ENCODE measurements at regions not wholly inside any gene's neighbourhood (a gene's known extent, or its start where the extent isn't known, plus 50 kb on each side); places are given as distances from the start of the nearest gene placed in this dataset.

GRCh38 chr1:68623700-68624099 lies 126.8 kb upstream of the DEPDC1 start:
- CTCF ChIA-PET: no interaction called here
- BruUV-seq (replicated peaks): no TSS peak
- H3K4me3 ChIP-seq (ENCODE audit: low read depth, low read length): no peak overlapping the region
- no peaks in the 10 kb centered on the region for H3K27me3 ChIP-seq (replicated peaks; ENCODE audit: control insufficient read depth, insufficient read depth, low read length)
- Mint-ChIP-seq H3K36me3 (ENCODE audit: insufficient read depth, unreplicated experiment) (no peaks in the 10 kb centered on the region), H3K4me3 (ENCODE audit: unreplicated experiment) (no peak overlapping the region), H3K27me3 (ENCODE audit: insufficient read depth, unreplicated experiment) (no peaks in the 10 kb centered on the region), H3K27ac (ENCODE audit: unreplicated experiment) (no peak overlapping the region), H3K4me1 (ENCODE audit: low read depth, unreplicated experiment) (peaks cover 7% of the 10 kb centered on the region), H3K9me3 (ENCODE audit: unreplicated experiment) (peaks cover 10% of the 10 kb centered on the region)
- no peaks in the 10 kb centered on the region for H3K9me3 ChIP-seq
- intact Hi-C loops (cut with micrococcal nuclease; ENCODE audit: unreplicated experiment): no loop called here
- H3K4me1 ChIP-seq: no peaks in the 10 kb centered on the region
- no peak for DNase-seq
- POLR2A ChIA-PET: no interaction called here
- no peak for TF ChIP-seq CTCF (IDR thresholded peaks at IDR 0.05; ENCODE audit: insufficient read depth in 1 of 2, low read depth in 1 of 2, low read length in 1 of 2, severe bottlenecking in 1 of 2, unreplicated experiment in 1 of 2)
- H3K36me3 ChIP-seq (ENCODE audit: control insufficient read depth, insufficient read depth, low read length): no peaks in the 10 kb centered on the region

- DNase-seq: no peak
- no peaks in the 10 kb centered on the region for H3K27me3 Mint-ChIP-seq (ENCODE audit: insufficient read depth, unreplicated experiment)
- no peak overlapping the region for H3K27ac Mint-ChIP-seq (ENCODE audit: unreplicated experiment)
- H3K4me1 Mint-ChIP-seq (ENCODE audit: low read depth, unreplicated experiment): peaks cover 7% of the 10 kb centered on the region
- peaks cover 10% of the 10 kb centered on the region for H3K9me3 Mint-ChIP-seq (ENCODE audit: unreplicated experiment)
- TF ChIP-seq CTCF (IDR thresholded peaks at IDR 0.05; ENCODE audit: insufficient read depth in 1 of 2, low read depth in 1 of 2, low read length in 1 of 2, severe bottlenecking in 1 of 2, unreplicated experiment in 1 of 2): no peak
- intact Hi-C loops (cut with micrococcal nuclease; ENCODE audit: unreplicated experiment): no loop called here
- no TSS peak for BruUV-seq (replicated peaks)
- no peak overlapping the region for H3K4me3 Mint-ChIP-seq (ENCODE audit: unreplicated experiment)
- Histone ChIP-seq H3K27me3 (replicated peaks; ENCODE audit: control insufficient read depth, insufficient read depth, low read length) (no peaks in the 10 kb centered on the region), H3K4me1 (no peaks in the 10 kb centered on the region), H3K4me3 (ENCODE audit: low read depth, low read length) (no peak overlapping the region), H3K9me3 (no peaks in the 10 kb centered on the region), H3K36me3 (ENCODE audit: control insufficient read depth, insufficient read depth, low read length) (no peaks in the 10 kb centered on the region)
- ChIA-PET POLR2A (no interaction called here), CTCF (no interaction called here)
- no peaks in the 10 kb centered on the region for H3K36me3 Mint-ChIP-seq (ENCODE audit: insufficient read depth, unreplicated experiment)
Observed at GRCh38 chr1:68624233-68624632, 127.4 kb upstream of the DEPDC1 start.

GRCh38 chr1:68625624-68626023 lies 128.7 kb upstream of the DEPDC1 start:
- Histone ChIP-seq H3K27me3 (replicated peaks; ENCODE audit: control insufficient read depth, insufficient read depth, low read length) (no peaks in the 10 kb centered on the region), H3K36me3 (ENCODE audit: control insufficient read depth, insufficient read depth, low read length) (no peaks in the 10 kb centered on the region), H3K9me3 (no peaks in the 10 kb centered on the region), H3K4me3 (ENCODE audit: low read depth, low read length) (no peak overlapping the region), H3K4me1 (no peaks in the 10 kb centered on the region)
- intact Hi-C loops (cut with micrococcal nuclease; ENCODE audit: unreplicated experiment): no loop called here
- peaks cover 10% of the 10 kb centered on the region for H3K9me3 Mint-ChIP-seq (ENCODE audit: unreplicated experiment)
- no peak overlapping the region for H3K27ac Mint-ChIP-seq (ENCODE audit: unreplicated experiment)
- no peaks in the 10 kb centered on the region for H3K36me3 Mint-ChIP-seq (ENCODE audit: insufficient read depth, unreplicated experiment)
- POLR2A ChIA-PET: no interaction called here
- no TSS peak for BruUV-seq (replicated peaks)
- no peak for DNase-seq
- H3K4me3 Mint-ChIP-seq (ENCODE audit: unreplicated experiment): no peak overlapping the region
- no peaks in the 10 kb centered on the region for H3K27me3 Mint-ChIP-seq (ENCODE audit: insufficient read depth, unreplicated experiment)
- no peak for TF ChIP-seq CTCF (IDR thresholded peaks at IDR 0.05; ENCODE audit: insufficient read depth in 1 of 2, low read depth in 1 of 2, low read length in 1 of 2, severe bottlenecking in 1 of 2, unreplicated experiment in 1 of 2)
- CTCF ChIA-PET: no interaction called here
- peaks cover 7% of the 10 kb centered on the region for H3K4me1 Mint-ChIP-seq (ENCODE audit: low read depth, unreplicated experiment)
